ENCODE measurements at regions not wholly inside any gene's neighbourhood (a gene's known extent, or its start where the extent isn't known, plus 50 kb on each side); places are given as distances from the start of the nearest gene placed in this dataset.

DNA sequence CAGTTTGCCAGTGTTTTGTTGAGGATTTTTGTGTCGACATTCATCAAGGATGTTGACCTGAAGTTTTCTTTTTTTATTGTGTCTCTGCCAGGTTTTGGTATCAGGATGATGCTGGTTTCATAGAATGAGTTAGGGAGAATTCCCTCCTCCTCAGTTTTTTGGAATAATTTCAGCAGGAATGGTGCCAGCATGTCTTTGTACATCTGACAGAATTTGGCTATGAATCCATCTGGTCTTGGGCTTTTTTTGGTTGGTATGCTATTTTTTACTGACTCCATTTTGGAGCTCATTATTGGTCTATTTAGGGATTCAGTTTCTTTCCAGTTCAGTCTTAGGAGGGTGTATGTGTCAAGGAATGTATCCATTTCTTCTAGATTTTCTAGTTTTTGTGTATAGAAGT, 320.0 kb upstream of the PPP2R3A start:
- Histone ChIP-seq H3K4me3 (no peak overlapping the region), H3K4me2 (ENCODE audit: insufficient read depth, low read length) (no peak overlapping the region), H3K9ac (ENCODE audit: insufficient read depth in 1 of 2, low read depth in 2 of 2, low read length in 2 of 2) (no peak overlapping the region), H4K20me1 (replicated peaks; ENCODE audit: control insufficient read depth, insufficient read depth, low read length) (no peaks in the 10 kb centered on the region), H3K9me3 (replicated peaks; ENCODE audit: control insufficient read depth, insufficient read depth, low read depth, low read length) (no peaks in the 10 kb centered on the region), H3K27me3 (ENCODE audit: control insufficient read depth in 2 of 2, insufficient read depth in 2 of 2, low read length in 2 of 2) (no peaks in the 10 kb centered on the region), H3K79me2 (ENCODE audit: control insufficient read depth, insufficient read depth, low read length) (no peaks in the 10 kb centered on the region), H3K9me1 (ENCODE audit: control insufficient read depth, insufficient read depth, low read length) (no peaks in the 10 kb centered on the region), H3K36me3 (ENCODE audit: control insufficient read depth, insufficient read depth, low read length) (no peaks in the 10 kb centered on the region), H3K4me1 (replicated peaks in 1 of 2; ENCODE audit: control insufficient read depth in 2 of 2, insufficient read depth in 2 of 2, low read length in 2 of 2) (no peaks in the 10 kb centered on the region), H3K27ac (ENCODE audit: extremely low read depth, low read depth, low read length) (no peak overlapping the region), H2AFZ (ENCODE audit: low read depth, low read length) (no peak overlapping the region)
- BruUV-seq (replicated peaks), result no TSS peak
- in situ Hi-C loops (cut with MboI), result no loop called here
- ATAC-seq, result no peak
- FAIRE-seq, result no peak
- ChIA-PET CTCF (ENCODE audit: low intra/inter-chr PET ratio) (no interaction called here), POLR2A (no interaction called here)
- intact Hi-C loops (cut with micrococcal nuclease), result no loop called here
- WGBS (ENCODE audit: insufficient coverage, low coverage, missing lambda C conversion rate), result 0% methylated on average over 1 of the region's 1 CpG
- TF ChIP-seq MTF1 (CRISPR knock-in tag; IDR thresholded peaks at IDR 0.05; ENCODE audit: borderline replicate concordance) (no peak), KAT7 (CRISPR knock-in tag; IDR thresholded peaks at IDR 0.05; ENCODE audit: borderline replicate concordance) (no peak), SMARCA4 (IDR thresholded peaks at IDR 0.05) (no peak), ZNF165 (CRISPR knock-in tag; IDR thresholded peaks at IDR 0.05; ENCODE audit: borderline replicate concordance) (no peak), NFIX (CRISPR knock-in tag; IDR thresholded peaks at IDR 0.05; ENCODE audit: low read depth) (no peak), ZFPM2 (CRISPR knock-in tag; IDR thresholded peaks at IDR 0.05) (no peak), IRF2 (CRISPR knock-in tag; IDR thresholded peaks at IDR 0.05) (no peak), SIN3A (IDR thresholded peaks at IDR 0.05; ENCODE audit: borderline replicate concordance in 2 of 2, control insufficient read depth in 1 of 2, low read depth in 2 of 2, low read length in 2 of 2) (no peak), FOXA1 (IDR thresholded peaks at IDR 0.05; ENCODE audit: borderline replicate concordance) (no peak), ZNF668 (CRISPR knock-in tag; IDR thresholded peaks at IDR 0.05) (no peak), U2AF1 (optimal IDR thresholded peaks at IDR 0.05; ENCODE audit: low read depth, low read length) (no peak)
- TF ChIP-seq, protein P1, sequence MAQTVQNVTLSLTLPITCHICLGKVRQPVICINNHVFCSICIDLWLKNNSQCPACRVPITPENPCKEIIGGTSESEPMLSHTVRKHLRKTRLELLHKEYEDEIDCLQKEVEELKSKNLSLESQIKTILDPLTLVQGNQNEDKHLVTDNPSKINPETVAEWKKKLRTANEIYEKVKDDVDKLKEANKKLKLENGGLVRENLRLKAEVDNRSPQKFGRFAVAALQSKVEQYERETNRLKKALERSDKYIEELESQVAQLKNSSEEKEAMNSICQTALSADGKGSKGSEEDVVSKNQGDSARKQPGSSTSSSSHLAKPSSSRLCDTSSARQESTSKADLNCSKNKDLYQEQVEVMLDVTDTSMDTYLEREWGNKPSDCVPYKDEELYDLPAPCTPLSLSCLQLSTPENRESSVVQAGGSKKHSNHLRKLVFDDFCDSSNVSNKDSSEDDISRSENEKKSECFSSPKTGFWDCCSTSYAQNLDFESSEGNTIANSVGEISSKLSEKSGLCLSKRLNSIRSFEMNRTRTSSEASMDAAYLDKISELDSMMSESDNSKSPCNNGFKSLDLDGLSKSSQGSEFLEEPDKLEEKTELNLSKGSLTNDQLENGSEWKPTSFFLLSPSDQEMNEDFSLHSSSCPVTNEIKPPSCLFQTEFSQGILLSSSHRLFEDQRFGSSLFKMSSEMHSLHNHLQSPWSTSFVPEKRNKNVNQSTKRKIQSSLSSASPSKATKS (CRISPR knock-in tag; IDR thresholded peaks at IDR 0.05), result no peak
- no peak for DNase-seq (ENCODE audit: extremely low read depth in 1 of 4, low spot score in 3 of 4)

Data from K562 (cell line).